Suprapubic skin (tissue), 4 donors: ENCODE measurements at regions not wholly inside any gene's neighbourhood (a gene's known extent, or its start where the extent isn't known, plus 50 kb on each side); places are given as distances from the start of the nearest gene placed in this dataset.

Experiments used
- DNase-seq, 2 donors: peaks; one replicate each; pipeline ENCODE4 v3.0.0-alpha.2; 2019; ENCODE audit warnings: low spot score in 2 of 2
- H3K27ac ChIP-seq: fragments of 200-600 bp; sonication (generic); one replicate; pipeline ENCODE4 v1.5.1; 2019
- H3K27me3 ChIP-seq: fragments of 200-600 bp; sonication (generic); one replicate; pipeline ENCODE4 v1.5.1; 2019
- H3K36me3 ChIP-seq: fragments of 200-600 bp; sonication (generic); one replicate; pipeline ENCODE4 v1.5.1; 2019
- H3K4me1 ChIP-seq: fragments of 200-600 bp; sonication (generic); one replicate; pipeline ENCODE4 v1.5.1; 2019
- H3K4me3 ChIP-seq: fragments of 200-600 bp; sonication (generic); one replicate; pipeline ENCODE4 v1.5.1; 2019; ENCODE audit warnings: mild to moderate bottlenecking
- H3K9me3 ChIP-seq: fragments of 200-600 bp; sonication (generic); one replicate; pipeline ENCODE4 v1.5.1; 2019
- EP300 ChIP-seq: sonication (generic); formaldehyde crosslinking; IDR thresholded peaks from one replicate; pipeline ENCODE4 v1.6.1; 2017; ENCODE audit warnings: antibody characterized with exemption
- POLR2A ChIP-seq, 2 donors: fragments of 450-650 bp; IDR thresholded peaks; one replicate each; pipeline ENCODE4 v1.6.1; 2017; ENCODE audit warnings: antibody characterized with exemption in 2 of 2, mild to moderate bottlenecking in 2 of 2, moderate library complexity in 2 of 2
- POLR2AphosphoS5 ChIP-seq, 3 donors: sonication (generic); formaldehyde crosslinking; IDR thresholded peaks; one replicate each; pipeline ENCODE4 v1.6.1; 2017; ENCODE audit warnings: antibody characterized with exemption in 3 of 3
- WGBS: methylation state at CpG from one replicate; pipeline ENCODE4 v1.1.5; 2018; 5-methylcytosine and 5-hydroxymethylcytosine counted together
- TF ChIP-seq, protein P1 (sequence below), 2 donors: fragments of 200-600 bp in 1 of 2; fragments of 450-650 bp in 1 of 2; sonication (generic) in 1 of 2; IDR thresholded peaks; one replicate each; pipeline ENCODE4 v1.5.1; 2016 to 2019; ENCODE audit warnings: antibody characterized with exemption in 2 of 2, mild to moderate bottlenecking in 1 of 2, moderate library complexity in 1 of 2

DNA sequence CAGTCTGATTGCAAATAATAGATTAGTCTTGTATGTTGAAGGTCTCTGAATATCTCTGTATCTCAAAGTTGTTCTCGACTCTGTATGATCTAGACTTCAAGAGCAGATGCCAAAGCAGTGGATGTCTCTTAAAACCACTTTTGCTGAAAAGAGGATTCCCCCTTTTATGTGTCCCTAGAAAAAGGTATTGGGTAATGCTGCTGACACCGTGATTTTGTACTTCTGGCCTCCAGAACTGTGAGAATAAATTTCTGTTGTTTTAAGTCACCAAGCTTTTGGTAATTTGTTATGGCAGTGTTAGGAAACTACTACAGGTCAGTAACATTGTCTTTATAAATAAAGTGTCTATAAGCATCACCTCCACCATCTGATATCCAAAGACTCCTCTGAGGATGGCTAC, 85.3 kb upstream of the PIK3R1 start:
- DNase-seq: no peak
- Histone ChIP-seq H3K4me3 (no peak overlapping the region), H3K9me3 (no peaks in the 10 kb centered on the region), H3K27me3 (no peaks in the 10 kb centered on the region), H3K27ac (no peak overlapping the region), H3K4me1 (no peaks in the 10 kb centered on the region), H3K36me3 (no peaks in the 10 kb centered on the region)
- 72% methylated on average over 2 of the region's 2 CpGs for WGBS
- TF ChIP-seq POLR2A (IDR thresholded peaks at IDR 0.05) (no peak), POLR2AphosphoS5 (IDR thresholded peaks at IDR 0.05) (no peak), EP300 (no peak)
- TF ChIP-seq, protein P1, sequence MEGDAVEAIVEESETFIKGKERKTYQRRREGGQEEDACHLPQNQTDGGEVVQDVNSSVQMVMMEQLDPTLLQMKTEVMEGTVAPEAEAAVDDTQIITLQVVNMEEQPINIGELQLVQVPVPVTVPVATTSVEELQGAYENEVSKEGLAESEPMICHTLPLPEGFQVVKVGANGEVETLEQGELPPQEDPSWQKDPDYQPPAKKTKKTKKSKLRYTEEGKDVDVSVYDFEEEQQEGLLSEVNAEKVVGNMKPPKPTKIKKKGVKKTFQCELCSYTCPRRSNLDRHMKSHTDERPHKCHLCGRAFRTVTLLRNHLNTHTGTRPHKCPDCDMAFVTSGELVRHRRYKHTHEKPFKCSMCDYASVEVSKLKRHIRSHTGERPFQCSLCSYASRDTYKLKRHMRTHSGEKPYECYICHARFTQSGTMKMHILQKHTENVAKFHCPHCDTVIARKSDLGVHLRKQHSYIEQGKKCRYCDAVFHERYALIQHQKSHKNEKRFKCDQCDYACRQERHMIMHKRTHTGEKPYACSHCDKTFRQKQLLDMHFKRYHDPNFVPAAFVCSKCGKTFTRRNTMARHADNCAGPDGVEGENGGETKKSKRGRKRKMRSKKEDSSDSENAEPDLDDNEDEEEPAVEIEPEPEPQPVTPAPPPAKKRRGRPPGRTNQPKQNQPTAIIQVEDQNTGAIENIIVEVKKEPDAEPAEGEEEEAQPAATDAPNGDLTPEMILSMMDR (IDR thresholded peaks at IDR 0.05): no peak

DNA sequence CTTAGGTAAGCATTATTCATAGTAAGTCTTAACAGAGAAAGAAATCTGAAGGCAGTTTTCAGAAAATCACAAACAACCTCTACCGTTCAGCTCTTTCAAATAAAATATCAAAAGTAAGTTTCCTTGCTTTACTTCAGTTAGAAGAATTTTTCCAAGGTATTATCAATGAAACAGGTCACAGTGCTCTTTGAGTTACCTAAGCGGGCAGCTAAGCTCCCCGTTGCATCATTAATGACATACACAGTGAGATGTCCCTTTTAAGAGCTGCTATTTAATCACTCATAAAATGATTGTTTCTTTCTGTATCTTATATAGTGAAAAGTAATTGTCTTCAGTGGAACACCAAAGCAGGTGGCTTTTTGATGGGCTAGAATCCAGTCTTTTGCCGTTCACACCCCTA, 86.2 kb upstream of the PIK3R1 start:
- H3K36me3 ChIP-seq: no peaks in the 10 kb centered on the region
- no peak for DNase-seq
- TF ChIP-seq EP300 (no peak), POLR2A (IDR thresholded peaks at IDR 0.05) (no peak), POLR2AphosphoS5 (IDR thresholded peaks at IDR 0.05) (no peak)
- TF ChIP-seq, protein P1 (IDR thresholded peaks at IDR 0.05): no peak
- H3K27ac ChIP-seq: no peak overlapping the region
- no peaks in the 10 kb centered on the region for H3K4me1 ChIP-seq
- no peaks in the 10 kb centered on the region for H3K9me3 ChIP-seq
- no peaks in the 10 kb centered on the region for H3K27me3 ChIP-seq
- H3K4me3 ChIP-seq: no peak overlapping the region
- 76% methylated on average over 4 of the region's 4 CpGs for WGBS

DNA sequence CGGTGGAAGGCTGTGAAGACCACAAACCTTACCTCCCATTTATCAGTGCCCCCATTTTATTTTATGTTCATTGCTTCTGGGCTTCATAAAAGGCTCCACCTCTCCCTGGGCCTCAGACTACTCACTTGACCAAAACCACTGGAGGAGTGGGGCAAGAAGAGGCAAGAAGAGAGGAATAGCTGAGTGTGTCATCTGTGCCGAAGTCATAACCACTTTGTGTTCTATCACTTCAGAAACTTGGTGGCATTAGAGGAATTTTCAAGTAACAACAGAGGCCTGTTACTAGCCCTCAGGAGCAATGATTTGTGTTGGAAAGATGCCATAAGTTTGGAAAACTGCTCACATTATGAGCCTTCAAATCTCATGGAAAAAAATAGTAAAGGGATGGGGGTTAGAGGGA, 88.7 kb upstream of the PIK3R1 start:
- no peaks in the 10 kb centered on the region for H3K4me1 ChIP-seq
- H3K4me3 ChIP-seq: no peak overlapping the region
- DNase-seq: no peak
- no peaks in the 10 kb centered on the region for H3K27me3 ChIP-seq
- WGBS: 59% methylated on average over 2 of the region's 2 CpGs
- TF ChIP-seq EP300 (no peak), POLR2AphosphoS5 (IDR thresholded peaks at IDR 0.05) (no peak), POLR2A (IDR thresholded peaks at IDR 0.05) (no peak)
- TF ChIP-seq, protein P1 (IDR thresholded peaks at IDR 0.05): no peak
- H3K27ac ChIP-seq: no peak overlapping the region
- H3K9me3 ChIP-seq: no peaks in the 10 kb centered on the region
- no peaks in the 10 kb centered on the region for H3K36me3 ChIP-seq

DNA sequence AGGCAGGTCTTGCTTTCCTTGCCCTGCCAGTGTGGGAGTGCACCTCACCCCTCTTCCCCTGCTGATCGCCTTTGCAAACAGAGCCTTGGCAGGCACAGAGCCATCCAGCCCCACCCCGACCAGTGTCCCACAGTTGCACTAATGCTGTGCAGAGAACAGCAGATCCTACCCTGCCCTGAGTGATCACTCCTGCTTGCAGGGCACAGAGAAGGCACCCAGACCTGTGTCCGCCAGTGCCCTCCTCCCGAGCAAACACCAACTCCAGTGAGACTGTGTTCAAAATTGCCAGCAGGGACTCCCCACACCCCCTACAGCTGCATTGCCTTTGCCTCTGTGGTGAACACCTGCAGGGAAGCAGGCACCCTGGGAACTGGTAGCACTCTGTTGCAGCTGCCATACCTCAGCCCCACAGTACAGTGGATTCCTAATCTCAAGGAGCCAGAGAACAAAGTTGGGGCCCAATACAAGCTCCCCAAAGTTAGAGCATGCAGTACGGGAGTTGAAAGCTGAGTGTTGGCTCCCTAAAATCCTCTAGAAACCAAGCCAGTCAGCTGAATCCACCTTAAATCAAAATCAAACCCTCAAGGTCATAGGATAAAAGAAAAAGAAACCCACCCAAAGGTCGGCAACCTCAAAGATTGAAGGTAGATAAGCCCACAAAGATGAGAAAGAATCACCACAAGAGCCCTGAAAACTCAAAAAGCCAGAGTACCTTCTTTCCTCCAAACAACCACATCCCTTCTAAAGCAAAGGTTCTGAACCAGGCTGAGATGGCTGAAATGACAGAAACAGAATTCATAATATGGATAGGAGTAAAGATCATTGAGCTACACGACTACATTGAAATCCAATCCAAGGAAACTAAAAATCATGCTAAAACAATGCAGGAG, 92.9 kb upstream of the PIK3R1 start:
- Histone ChIP-seq H3K9me3 (no peaks in the 10 kb centered on the region), H3K4me3 (no peak overlapping the region), H3K36me3 (no peaks in the 10 kb centered on the region), H3K4me1 (no peaks in the 10 kb centered on the region), H3K27me3 (no peaks in the 10 kb centered on the region), H3K27ac (no peak overlapping the region)
- TF ChIP-seq, protein P1 (IDR thresholded peaks at IDR 0.05): no peak
- TF ChIP-seq POLR2AphosphoS5 (IDR thresholded peaks at IDR 0.05) (no peak), EP300 (no peak), POLR2A (IDR thresholded peaks at IDR 0.05) (no peak)
- no peak for DNase-seq
- 58% methylated on average over 6 of the region's 7 CpGs for WGBS

DNA sequence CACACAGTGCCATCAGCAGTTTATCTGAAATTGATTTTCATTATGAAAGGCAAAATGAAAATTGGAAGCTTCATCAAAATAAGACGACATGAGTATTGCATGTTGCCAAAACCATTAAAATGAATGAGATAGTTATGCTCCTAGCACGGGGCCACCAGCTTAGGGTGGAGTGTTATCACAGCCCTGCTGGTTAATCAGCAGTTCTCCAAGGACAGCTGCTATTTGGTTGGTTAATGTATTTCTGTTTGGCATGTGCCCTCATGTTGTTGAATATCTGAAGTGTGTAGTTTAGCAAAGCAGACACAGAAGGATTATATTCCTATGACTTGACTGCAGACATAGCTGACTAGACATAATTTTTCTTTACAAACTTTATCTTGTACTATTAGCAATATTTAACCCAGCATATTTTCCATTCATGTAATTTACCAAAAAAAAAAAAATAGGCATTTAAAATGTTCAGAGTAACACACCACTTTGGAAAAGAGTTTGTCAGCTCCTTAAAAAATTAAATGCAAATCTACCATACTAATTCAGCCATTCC, 98.6 kb upstream of the PIK3R1 start:
- Histone ChIP-seq H3K4me1 (no peaks in the 10 kb centered on the region), H3K27me3 (no peaks in the 10 kb centered on the region), H3K36me3 (no peaks in the 10 kb centered on the region), H3K4me3 (no peak overlapping the region), H3K9me3 (no peaks in the 10 kb centered on the region), H3K27ac (no peak overlapping the region)
- DNase-seq: no peak
- WGBS: 34% methylated on average over 2 of the region's 2 CpGs
- TF ChIP-seq EP300 (no peak), POLR2A (IDR thresholded peaks at IDR 0.05) (no peak), POLR2AphosphoS5 (IDR thresholded peaks at IDR 0.05) (no peak)
- TF ChIP-seq, protein P1 (IDR thresholded peaks at IDR 0.05): no peak
